ENCODE measurements at regions not wholly inside any gene's neighbourhood (a gene's known extent, or its start where the extent isn't known, plus 50 kb on each side); places are given as distances from the start of the nearest gene placed in this dataset.
"Not testable (repeated sequence)": the region's sequence is repeated elsewhere in the genome, so short reads cannot be mapped to it uniquely, and the experiment has no call there.

DNA sequence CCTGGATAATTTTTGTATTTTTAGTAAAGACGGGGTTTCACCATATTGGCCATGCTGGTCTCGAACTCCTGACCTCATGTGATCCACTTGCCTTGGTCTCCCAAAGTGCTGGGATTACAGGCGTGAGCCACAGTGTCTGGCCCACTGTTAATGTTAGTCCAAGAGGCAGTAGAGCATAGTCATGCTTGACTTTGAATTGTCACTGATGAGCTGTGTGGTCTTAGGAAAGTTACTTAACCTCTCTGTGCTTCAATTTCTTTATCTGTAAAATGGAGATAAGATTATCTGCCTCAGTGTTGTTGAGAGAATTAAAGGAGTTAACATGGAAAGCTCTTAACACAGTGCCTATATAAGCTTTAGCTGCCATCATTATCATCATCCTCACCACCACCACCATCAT is 78.1 kb downstream of the TBX3 start:
- H3K4me1 Mint-ChIP-seq (ENCODE audit: low read depth), result peaks cover 4% of the 10 kb centered on the region
- no peaks in the 10 kb centered on the region for H3K36me3 Mint-ChIP-seq (ENCODE audit: insufficient read depth)
- H3K9me3 Mint-ChIP-seq (ENCODE audit: low read depth), result peaks cover 4% of the 10 kb centered on the region
- no peak for DNase-seq (ENCODE audit: low spot score, unreplicated experiment)
- H3K27ac Mint-ChIP-seq, result no peak overlapping the region
- TF ChIP-seq, protein P1, sequence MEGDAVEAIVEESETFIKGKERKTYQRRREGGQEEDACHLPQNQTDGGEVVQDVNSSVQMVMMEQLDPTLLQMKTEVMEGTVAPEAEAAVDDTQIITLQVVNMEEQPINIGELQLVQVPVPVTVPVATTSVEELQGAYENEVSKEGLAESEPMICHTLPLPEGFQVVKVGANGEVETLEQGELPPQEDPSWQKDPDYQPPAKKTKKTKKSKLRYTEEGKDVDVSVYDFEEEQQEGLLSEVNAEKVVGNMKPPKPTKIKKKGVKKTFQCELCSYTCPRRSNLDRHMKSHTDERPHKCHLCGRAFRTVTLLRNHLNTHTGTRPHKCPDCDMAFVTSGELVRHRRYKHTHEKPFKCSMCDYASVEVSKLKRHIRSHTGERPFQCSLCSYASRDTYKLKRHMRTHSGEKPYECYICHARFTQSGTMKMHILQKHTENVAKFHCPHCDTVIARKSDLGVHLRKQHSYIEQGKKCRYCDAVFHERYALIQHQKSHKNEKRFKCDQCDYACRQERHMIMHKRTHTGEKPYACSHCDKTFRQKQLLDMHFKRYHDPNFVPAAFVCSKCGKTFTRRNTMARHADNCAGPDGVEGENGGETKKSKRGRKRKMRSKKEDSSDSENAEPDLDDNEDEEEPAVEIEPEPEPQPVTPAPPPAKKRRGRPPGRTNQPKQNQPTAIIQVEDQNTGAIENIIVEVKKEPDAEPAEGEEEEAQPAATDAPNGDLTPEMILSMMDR (IDR thresholded peaks at IDR 0.05; ENCODE audit: unreplicated experiment), result no peak
- H3K27me3 Mint-ChIP-seq, result no peaks in the 10 kb centered on the region
- H3K4me3 Mint-ChIP-seq (ENCODE audit: low read depth), result no peak overlapping the region

DNA sequence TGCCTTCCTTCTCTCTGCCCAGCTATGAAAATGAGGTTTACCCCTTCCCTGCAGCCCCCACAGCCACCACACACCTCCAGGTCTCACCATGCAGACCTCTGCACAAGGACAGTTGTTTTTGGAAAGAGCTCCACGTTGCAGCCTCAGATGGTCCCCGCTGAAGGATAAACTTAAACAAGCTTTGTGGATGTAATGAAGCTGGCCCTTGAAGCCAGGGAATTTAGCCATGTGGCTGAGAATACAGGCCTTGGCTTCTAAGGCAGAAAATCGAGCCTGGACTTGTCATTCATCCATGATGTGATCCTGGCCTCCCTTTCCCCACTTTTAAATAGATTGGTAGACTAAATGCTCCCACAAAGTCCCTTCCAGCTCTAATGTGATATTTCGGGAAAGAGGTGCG is 79.4 kb downstream of the TBX3 start:
- no peaks in the 10 kb centered on the region for H3K27me3 Mint-ChIP-seq
- H3K4me1 Mint-ChIP-seq (ENCODE audit: low read depth), result peaks cover 4% of the 10 kb centered on the region
- H3K36me3 Mint-ChIP-seq (ENCODE audit: insufficient read depth), result no peaks in the 10 kb centered on the region
- no peak for DNase-seq (ENCODE audit: low spot score, unreplicated experiment)
- H3K4me3 Mint-ChIP-seq (ENCODE audit: low read depth), result no peak overlapping the region
- TF ChIP-seq, protein P1 (IDR thresholded peaks at IDR 0.05; ENCODE audit: unreplicated experiment), result no peak
- H3K9me3 Mint-ChIP-seq (ENCODE audit: low read depth), result peaks cover 4% of the 10 kb centered on the region
- H3K27ac Mint-ChIP-seq, result no peak overlapping the region

DNA sequence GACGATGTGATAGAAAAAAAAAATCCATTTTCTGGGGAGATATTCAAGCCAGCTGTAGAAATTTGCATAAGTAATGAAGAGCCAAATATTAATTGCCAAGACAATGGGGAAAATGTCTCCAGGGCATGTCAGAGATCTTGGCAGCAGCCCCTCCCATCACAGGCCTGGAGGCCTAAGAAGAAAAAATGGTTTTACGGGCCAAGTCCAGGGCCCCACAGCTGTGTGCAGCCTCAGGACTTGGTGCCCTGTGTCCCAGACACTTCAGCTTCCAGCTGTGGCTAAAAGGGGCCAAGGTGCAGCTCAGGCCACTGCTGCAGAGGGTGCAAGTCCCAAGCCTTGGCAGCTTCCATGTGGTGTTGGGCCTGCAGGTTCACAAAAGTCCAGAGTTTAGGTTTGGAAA is 83.4 kb downstream of the TBX3 start:
- not testable (repeated sequence) for H3K9me3 Mint-ChIP-seq (ENCODE audit: low read depth); H3K27me3 Mint-ChIP-seq; H3K27ac Mint-ChIP-seq; H3K4me3 Mint-ChIP-seq (ENCODE audit: low read depth); H3K36me3 Mint-ChIP-seq (ENCODE audit: insufficient read depth); DNase-seq (ENCODE audit: low spot score, unreplicated experiment); H3K4me1 Mint-ChIP-seq (ENCODE audit: low read depth)

DNA sequence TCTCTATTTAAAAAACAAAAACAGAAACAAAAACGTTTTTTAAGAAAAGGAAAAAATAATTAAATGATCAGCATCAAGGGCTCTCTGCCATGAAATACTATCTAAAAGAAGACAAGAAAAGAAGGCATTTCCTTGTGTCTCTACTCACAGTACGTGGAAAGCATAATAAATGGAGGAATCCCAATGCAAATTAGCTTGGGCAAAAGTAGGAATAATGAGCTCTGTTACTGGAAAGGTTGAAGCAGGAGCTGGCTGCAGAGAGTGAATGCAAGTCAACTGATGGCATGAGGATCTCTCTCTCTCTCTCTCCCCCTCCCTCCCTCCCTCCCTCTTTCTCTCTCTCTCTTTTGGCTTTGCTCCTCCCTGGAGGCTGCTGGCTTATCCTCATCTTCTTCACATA is 85.9 kb downstream of the TBX3 start:
- Mint-ChIP-seq H3K4me3 (ENCODE audit: low read depth) (no peak overlapping the region), H3K36me3 (ENCODE audit: insufficient read depth) (peaks cover 1% of the 10 kb centered on the region), H3K9me3 (ENCODE audit: low read depth) (peaks cover 8% of the 10 kb centered on the region), H3K27ac (no peak overlapping the region), H3K27me3 (no peaks in the 10 kb centered on the region), H3K4me1 (ENCODE audit: low read depth) (no peaks in the 10 kb centered on the region)
- TF ChIP-seq, protein P1 (IDR thresholded peaks at IDR 0.05; ENCODE audit: unreplicated experiment), result no peak
- no peak for DNase-seq (ENCODE audit: low spot score, unreplicated experiment)

DNA sequence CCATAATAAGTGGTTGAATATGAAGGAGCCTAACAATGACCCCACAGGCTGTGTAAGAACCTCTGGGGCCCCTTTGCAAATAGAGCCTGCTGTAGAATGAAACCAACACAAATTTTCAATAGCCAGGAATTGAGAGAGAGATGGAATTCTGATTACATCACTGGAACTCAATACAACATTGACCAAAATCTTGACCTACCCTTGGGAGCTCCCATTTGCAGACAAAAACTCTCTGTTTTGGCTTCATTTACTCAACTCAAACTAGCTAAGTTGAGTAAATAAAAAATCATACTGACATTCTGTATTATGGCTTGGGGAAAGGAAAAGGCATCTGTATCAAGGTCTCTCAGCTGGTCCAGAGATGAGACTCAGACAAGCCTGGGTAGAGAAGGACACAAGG is 91.0 kb downstream of the TBX3 start:
- peaks cover 3% of the 10 kb centered on the region for H3K4me1 Mint-ChIP-seq (ENCODE audit: low read depth)
- peaks cover 2% of the 10 kb centered on the region for H3K36me3 Mint-ChIP-seq (ENCODE audit: insufficient read depth)
- H3K9me3 Mint-ChIP-seq (ENCODE audit: low read depth), result peaks cover 13% of the 10 kb centered on the region
- no peaks in the 10 kb centered on the region for H3K27me3 Mint-ChIP-seq
- TF ChIP-seq, protein P1 (IDR thresholded peaks at IDR 0.05; ENCODE audit: unreplicated experiment), result no peak
- no peak overlapping the region for H3K4me3 Mint-ChIP-seq (ENCODE audit: low read depth)
- H3K27ac Mint-ChIP-seq, result no peak overlapping the region
- no peak for DNase-seq (ENCODE audit: low spot score, unreplicated experiment)

DNA sequence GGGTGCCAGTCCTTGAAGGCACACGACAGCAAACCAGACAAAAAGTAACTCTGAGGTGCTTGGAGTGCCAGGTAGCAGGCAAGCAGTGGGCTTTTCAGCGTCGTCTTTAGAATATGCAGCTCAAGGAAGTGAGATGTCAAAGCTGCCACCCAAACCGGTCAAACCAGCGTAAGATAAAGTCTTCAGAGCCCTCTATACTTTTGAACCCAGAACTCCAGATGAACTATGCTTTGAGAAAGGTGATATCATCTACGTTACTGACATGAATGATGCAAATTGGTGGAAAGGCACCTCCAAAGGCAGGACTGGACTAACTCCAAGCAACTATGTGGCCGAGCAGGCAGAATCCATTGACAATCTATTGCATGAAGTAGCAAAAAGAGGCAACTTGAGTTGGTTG is 95.9 kb downstream of the TBX3 start:
- peaks cover 5% of the 10 kb centered on the region for H3K4me1 Mint-ChIP-seq (ENCODE audit: low read depth)
- no peak overlapping the region for H3K4me3 Mint-ChIP-seq (ENCODE audit: low read depth)
- H3K27ac Mint-ChIP-seq, result no peak overlapping the region
- TF ChIP-seq, protein P1 (IDR thresholded peaks at IDR 0.05; ENCODE audit: unreplicated experiment), result no peak
- peaks cover 2% of the 10 kb centered on the region for H3K36me3 Mint-ChIP-seq (ENCODE audit: insufficient read depth)
- H3K9me3 Mint-ChIP-seq (ENCODE audit: low read depth), result peaks cover 12% of the 10 kb centered on the region
- DNase-seq (ENCODE audit: low spot score, unreplicated experiment), result no peak
- H3K27me3 Mint-ChIP-seq, result no peaks in the 10 kb centered on the region

Data from progenitor cell of endocrine pancreas (in vitro differentiated cells).